Retinal pigment epithelial cell (primary cell): ENCODE measurements at regions not wholly inside any gene's neighbourhood (a gene's known extent, or its start where the extent isn't known, plus 50 kb on each side); places are given as distances from the start of the nearest gene placed in this dataset.
"Not testable (repeated sequence)": the region's sequence is repeated elsewhere in the genome, so short reads cannot be mapped to it uniquely, and the experiment has no call there.

Source experiments
- DNase-seq: peaks from one replicate; pipeline ENCODE4 v3.0.0-alpha.2; 2010; ENCODE audit warnings: low read depth
- H3K4me3 ChIP-seq: 2 replicates; pipeline ENCODE4 v1.5.1; 2011; ENCODE audit warnings: mild to moderate bottlenecking, low read length, control low read depth, moderate library complexity
- CTCF ChIP-seq: conservative IDR thresholded peaks from 2 replicates; pipeline ENCODE4 v1.5.1; 2011; ENCODE audit warnings: low read depth, low read length, control low read depth, inconsistent platforms

- no peak overlapping the region for H3K4me3 ChIP-seq
- no peak for DNase-seq
- no peak for TF ChIP-seq CTCF
These were observed 72.8 kb upstream of the EFNA5 start for GRCh38 chr5:107743373-107744000.

GRCh38 chr5:107739661-107740060, 68.9 kb upstream of the EFNA5 start:
- H3K4me3 ChIP-seq = no peak overlapping the region
- DNase-seq = no peak

GRCh38 chr5:107736638-107737037, 65.9 kb upstream of the EFNA5 start:
- TF ChIP-seq CTCF = no peak
- H3K4me3 ChIP-seq = no peak overlapping the region

More at GRCh38 chr5:107739661-107740060, 68.9 kb upstream of the EFNA5 start:
- TF ChIP-seq CTCF = no peak

GRCh38 chr5:107736089-107736488, 65.4 kb upstream of the EFNA5 start:
- H3K4me3 ChIP-seq, DNase-seq: not testable (repeated sequence)

More at GRCh38 chr5:107736638-107737037, 65.9 kb upstream of the EFNA5 start:
- no peak for DNase-seq

GRCh38 chr5:107735558-107735957, 64.8 kb upstream of the EFNA5 start:
- H3K4me3 ChIP-seq = no peak overlapping the region
- no peak for DNase-seq
- no peak for TF ChIP-seq CTCF

- no peak for TF ChIP-seq CTCF
- no peak overlapping the region for H3K4me3 ChIP-seq
- DNase-seq = no peak
These were observed 56.2 kb upstream of the EFNA5 start for GRCh38 chr5:107726896-107727295.

GRCh38 chr5:107724642-107725041, 53.9 kb upstream of the EFNA5 start:
- H3K4me3 ChIP-seq = no peak overlapping the region
- no peak for DNase-seq

GRCh38 chr5:107721241-107721640, 50.5 kb upstream of the EFNA5 start:
- H3K4me3 ChIP-seq, DNase-seq: not testable (repeated sequence)

More at GRCh38 chr5:107724642-107725041, 53.9 kb upstream of the EFNA5 start:
- no peak for TF ChIP-seq CTCF
